HCT116 (cell line): ENCODE measurements at regions not wholly inside any gene's neighbourhood (a gene's known extent, or its start where the extent isn't known, plus 50 kb on each side); places are given as distances from the start of the nearest gene placed in this dataset.

Experiments used
- ATAC-seq: fragments of 200-7000 bp; cut with Tn5 transposase; 2 replicates; pipeline ENCODE4 v1.9.1; 2020; ENCODE audit warnings: mild to moderate bottlenecking, moderate library complexity
- BruUV-seq: library from RNA; stranded (reverse); fragments of 400-500 nt; replicated peaks from 2 replicates; lab custom pipeline; 2021; lab: Mats Ljungman, UMichigan
- CTCF ChIA-PET: fragments of 300-600 bp; sonication (Branson Sonifier 250); formaldehyde crosslinking; loops from one replicate; lab custom pipeline; 2021; ENCODE audit warnings: antibody characterized with exemption; lab: Charles Lee
- POLR2A ChIA-PET: fragments of 300-600, 350-600 bp; sonication (Branson Sonifier 250); formaldehyde crosslinking; loops from one replicate; lab custom pipeline; 2021; ENCODE audit warnings: antibody characterized with exemption; lab: Charles Lee
- RAD21 ChIA-PET, 2 experiments: fragments of 300-600 bp; sonication (Branson Sonifier 250); formaldehyde crosslinking; loops; one replicate each; lab custom pipeline; 2023; ENCODE audit warnings: low total read pairs in 2 of 2; ENCODE audit not compliant: uncharacterized antibody in 2 of 2, unreplicated experiment in 2 of 2, low non-redundant PET in 1 of 2; lab: Charles Lee
- DNase-seq: peaks from one replicate; pipeline ENCODE4 v3.0.0-alpha.2; 2010; ENCODE audit warnings: low read depth, low spot score
- H2AFZ ChIP-seq: fragments of 200-600 bp; shearing (Covaris generic), sonication (generic); 2 replicates; pipeline ENCODE4 v1.6.1; 2017; ENCODE audit warnings: low read depth, mixed run types, mixed read lengths, antibody characterized with exemption, low read length; ENCODE audit not compliant: poor library complexity, severe bottlenecking
- H3K27ac ChIP-seq: 2 replicates; pipeline ENCODE4 v1.5.1; 2012; ENCODE audit warnings: low read depth, low read length
- H3K27me3 ChIP-seq: fragments of 200-600 bp; sonication (generic); 2 replicates; pipeline ENCODE4 v1.6.1; 2016; ENCODE audit warnings: mixed run types, low read length, mixed read lengths; ENCODE audit not compliant: insufficient read depth
- H3K36me3 ChIP-seq, 2 experiments: fragments of 200-500 bp in 1 of 2; fragments of 200-600 bp in 1 of 2; sonication (Bioruptor generic) in 1 of 2; sonication (generic) in 1 of 2; 2 replicates each; pipeline versions ENCODE4 v1.5.1 to v1.6.1; 2014 to 2016; ENCODE audit warnings: low read length in 2 of 2, inconsistent platforms in 1 of 2, mixed read lengths in 1 of 2, mixed run types in 1 of 2; ENCODE audit not compliant: insufficient read depth in 2 of 2, control insufficient read depth in 1 of 2
- H3K4me1 ChIP-seq, 2 experiments: fragments of 200-600 bp in 1 of 2; sonication (generic) in 1 of 2; 2 replicates each; pipeline versions ENCODE4 v1.5.1 to v1.6.1; 2012 to 2017; ENCODE audit warnings: low read length in 2 of 2, inconsistent platforms in 1 of 2, mild to moderate bottlenecking in 1 of 2, mixed read lengths in 1 of 2, mixed run types in 1 of 2, moderate library complexity in 1 of 2; ENCODE audit not compliant: insufficient read depth in 2 of 2, control insufficient read depth in 1 of 2
- H3K4me2 ChIP-seq: fragments of 200-600 bp; sonication (generic); 2 replicates; pipeline ENCODE4 v1.6.1; 2017; ENCODE audit warnings: mixed run types, low read length, mixed read lengths
- H3K4me3 ChIP-seq, 2 experiments: fragments of 200-600 bp in 1 of 2; sonication (generic) in 1 of 2; replicated peaks in 1 of 2; 2 replicates each; pipeline ENCODE4 v1.5.1; 2011 to 2016; ENCODE audit warnings: low read length in 2 of 2, control low read depth in 1 of 2, low read depth in 1 of 2, mild to moderate bottlenecking in 1 of 2, mixed read lengths in 1 of 2, mixed run types in 1 of 2
- H3K79me2 ChIP-seq: fragments of 200-600 bp; sonication (generic); 2 replicates; pipeline ENCODE4 v1.6.1; 2017; ENCODE audit warnings: mild to moderate bottlenecking, mixed run types, low read length, moderate library complexity, mixed read lengths; ENCODE audit not compliant: insufficient read depth
- H3K9ac ChIP-seq: fragments of 200-600 bp; sonication (generic); 2 replicates; pipeline ENCODE4 v1.6.1; 2016; ENCODE audit warnings: low read length, mixed read lengths
- H3K9me2 ChIP-seq: fragments of 200-600 bp; sonication (generic), shearing (Covaris generic); 2 replicates; pipeline ENCODE4 v1.6.1; 2017; ENCODE audit warnings: mixed run types, mild to moderate bottlenecking, moderate library complexity; ENCODE audit not compliant: insufficient read depth
- H3K9me3 ChIP-seq, 2 experiments: fragments of 200-500 bp in 1 of 2; fragments of 200-600 bp in 1 of 2; sonication (Bioruptor generic) in 1 of 2; sonication (generic) in 1 of 2; 2 replicates each; pipeline ENCODE4 v1.6.1; 2014 to 2017; ENCODE audit warnings: low read length in 2 of 2, mixed read lengths in 2 of 2, inconsistent platforms in 1 of 2, low read depth in 1 of 2, mild to moderate bottlenecking in 1 of 2, mixed run types in 1 of 2, moderate library complexity in 1 of 2; ENCODE audit not compliant: control insufficient read depth in 1 of 2, insufficient read depth in 1 of 2
- H4K20me1 ChIP-seq: fragments of 200-600 bp; sonication (generic), shearing (Covaris generic); 2 replicates; pipeline ENCODE4 v1.6.1; 2017; ENCODE audit warnings: mixed run types, mild to moderate bottlenecking, moderate library complexity; ENCODE audit not compliant: insufficient read depth
- EGR1 ChIP-seq: IDR thresholded peaks from 2 replicates; pipeline ENCODE4 v1.6.1; 2012; ENCODE audit warnings: low read depth
- ELF1 ChIP-seq: IDR thresholded peaks from 2 replicates; pipeline ENCODE4 v1.6.1; 2012; ENCODE audit warnings: low read depth, borderline replicate concordance
- JUND ChIP-seq: IDR thresholded peaks from 2 replicates; pipeline ENCODE4 v1.6.1; 2012
- SIN3A ChIP-seq: IDR thresholded peaks from 2 replicates; pipeline ENCODE4 v1.6.1; 2012; ENCODE audit warnings: low read depth
- TCF7L2 ChIP-seq: IDR thresholded peaks from 2 replicates; pipeline ENCODE4 v1.7.0; 2011; ENCODE audit warnings: borderline replicate concordance, inconsistent platforms; ENCODE audit not compliant: insufficient read depth, insufficient read length; ENCODE audit errors: extremely low read depth
- YY1 ChIP-seq: IDR thresholded peaks from 2 replicates; pipeline ENCODE4 v1.6.1; 2011; ENCODE audit warnings: low read length, low read depth, moderate library complexity, mild to moderate bottlenecking; ENCODE audit not compliant: insufficient replicate concordance; ENCODE audit errors: extremely low read depth
- ZNF274 ChIP-seq: fragments of 200-500 bp; sonication (Bioruptor generic); IDR thresholded peaks from 2 replicates; pipeline ENCODE4 v1.6.1; 2014; ENCODE audit warnings: mild to moderate bottlenecking, low read depth, low read length, inconsistent platforms
- intact Hi-C: fragments of 100-400 bp; cut with micrococcal nuclease; formaldehyde crosslinking; loops from 2 replicates; pipeline ENCODE4 v1.10.0; 2022
- TF ChIP-seq, protein P1 (sequence below): IDR thresholded peaks from 2 replicates; pipeline ENCODE4 v1.6.1; 2011; ENCODE audit warnings: mild to moderate bottlenecking, low read length, moderate library complexity; ENCODE audit not compliant: insufficient replicate concordance; ENCODE audit errors: extremely low read depth
- TF ChIP-seq, protein P2 (sequence below): IDR thresholded peaks from 2 replicates; pipeline ENCODE4 v1.6.1; 2012
- TF ChIP-seq, protein P3 (sequence below), 3 experiments: fragments of 200-600 bp in 1 of 3; sonication (generic) in 1 of 3; IDR thresholded peaks in 2 of 3; conservative IDR thresholded peaks in 1 of 3; 2 replicates each; pipeline ENCODE4 v1.5.1; 2012 to 2017; ENCODE audit warnings: low read depth in 2 of 3, low read length in 2 of 3, antibody characterized with exemption in 1 of 3, borderline replicate concordance in 1 of 3, control low read depth in 1 of 3, mild to moderate bottlenecking in 1 of 3, mixed read lengths in 1 of 3, mixed run types in 1 of 3, moderate library complexity in 1 of 3; ENCODE audit not compliant: insufficient read depth in 1 of 3

DNA sequence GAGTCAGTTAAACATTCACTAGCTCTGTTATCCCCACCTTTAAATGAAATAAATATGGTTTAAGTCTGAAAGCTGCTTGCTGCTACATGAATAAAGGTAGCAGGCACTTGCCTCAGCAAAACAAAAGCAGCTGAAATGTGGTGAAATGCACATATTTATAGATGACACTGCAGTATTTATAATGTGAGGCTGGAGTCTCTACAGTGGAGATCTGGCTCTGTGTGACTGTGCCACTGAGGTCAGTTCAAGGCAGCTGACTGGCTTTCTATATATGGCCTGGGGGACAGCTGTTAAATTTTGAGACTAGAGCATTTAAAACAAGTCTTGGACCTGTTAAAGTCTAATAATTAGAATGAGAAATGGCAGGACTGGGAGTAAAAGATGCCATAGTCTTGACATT, 859.6 kb upstream of the SEMA6A start:
- H3K4me1 ChIP-seq, result no peaks in the 10 kb centered on the region
- H3K9me2 ChIP-seq, result no peaks in the 10 kb centered on the region
- H3K27me3 ChIP-seq, result no peaks in the 10 kb centered on the region
- no peak overlapping the region for H3K4me2 ChIP-seq
- DNase-seq (no peak), ATAC-seq (no peak)
- CTCF ChIA-PET, result interaction anchor here (2.3 kb wide), 1 partner anchor 20 kb away, joined by 9 read pairs; no protein-coding TSS in a partner anchor
- H3K9ac ChIP-seq, result no peak overlapping the region
- H2AFZ ChIP-seq, result no peak overlapping the region
- H3K9me3 ChIP-seq, result no peaks in the 10 kb centered on the region
- RAD21 ChIA-PET, result no interaction called here
- no peaks in the 10 kb centered on the region for H3K79me2 ChIP-seq
- H3K4me3 ChIP-seq, result no peak overlapping the region
- no peaks in the 10 kb centered on the region for H4K20me1 ChIP-seq
- no peak overlapping the region for H3K27ac ChIP-seq
- intact Hi-C loops, result no loop called here
- POLR2A ChIA-PET, result no interaction called here
- H3K36me3 ChIP-seq, result no peaks in the 10 kb centered on the region
- TF ChIP-seq, protein P1, sequence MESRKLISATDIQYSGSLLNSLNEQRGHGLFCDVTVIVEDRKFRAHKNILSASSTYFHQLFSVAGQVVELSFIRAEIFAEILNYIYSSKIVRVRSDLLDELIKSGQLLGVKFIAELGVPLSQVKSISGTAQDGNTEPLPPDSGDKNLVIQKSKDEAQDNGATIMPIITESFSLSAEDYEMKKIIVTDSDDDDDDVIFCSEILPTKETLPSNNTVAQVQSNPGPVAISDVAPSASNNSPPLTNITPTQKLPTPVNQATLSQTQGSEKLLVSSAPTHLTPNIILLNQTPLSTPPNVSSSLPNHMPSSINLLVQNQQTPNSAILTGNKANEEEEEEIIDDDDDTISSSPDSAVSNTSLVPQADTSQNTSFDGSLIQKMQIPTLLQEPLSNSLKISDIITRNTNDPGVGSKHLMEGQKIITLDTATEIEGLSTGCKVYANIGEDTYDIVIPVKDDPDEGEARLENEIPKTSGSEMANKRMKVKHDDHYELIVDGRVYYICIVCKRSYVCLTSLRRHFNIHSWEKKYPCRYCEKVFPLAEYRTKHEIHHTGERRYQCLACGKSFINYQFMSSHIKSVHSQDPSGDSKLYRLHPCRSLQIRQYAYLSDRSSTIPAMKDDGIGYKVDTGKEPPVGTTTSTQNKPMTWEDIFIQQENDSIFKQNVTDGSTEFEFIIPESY, result no peak
- TF ChIP-seq EGR1 (no peak), YY1 (no peak), ELF1 (no peak), SIN3A (no peak), JUND (no peak), TCF7L2 (no peak), ZNF274 (no peak)
- TF ChIP-seq, protein P2, sequence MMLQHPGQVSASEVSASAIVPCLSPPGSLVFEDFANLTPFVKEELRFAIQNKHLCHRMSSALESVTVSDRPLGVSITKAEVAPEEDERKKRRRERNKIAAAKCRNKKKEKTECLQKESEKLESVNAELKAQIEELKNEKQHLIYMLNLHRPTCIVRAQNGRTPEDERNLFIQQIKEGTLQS, result no peak
- TF ChIP-seq, protein P3, sequence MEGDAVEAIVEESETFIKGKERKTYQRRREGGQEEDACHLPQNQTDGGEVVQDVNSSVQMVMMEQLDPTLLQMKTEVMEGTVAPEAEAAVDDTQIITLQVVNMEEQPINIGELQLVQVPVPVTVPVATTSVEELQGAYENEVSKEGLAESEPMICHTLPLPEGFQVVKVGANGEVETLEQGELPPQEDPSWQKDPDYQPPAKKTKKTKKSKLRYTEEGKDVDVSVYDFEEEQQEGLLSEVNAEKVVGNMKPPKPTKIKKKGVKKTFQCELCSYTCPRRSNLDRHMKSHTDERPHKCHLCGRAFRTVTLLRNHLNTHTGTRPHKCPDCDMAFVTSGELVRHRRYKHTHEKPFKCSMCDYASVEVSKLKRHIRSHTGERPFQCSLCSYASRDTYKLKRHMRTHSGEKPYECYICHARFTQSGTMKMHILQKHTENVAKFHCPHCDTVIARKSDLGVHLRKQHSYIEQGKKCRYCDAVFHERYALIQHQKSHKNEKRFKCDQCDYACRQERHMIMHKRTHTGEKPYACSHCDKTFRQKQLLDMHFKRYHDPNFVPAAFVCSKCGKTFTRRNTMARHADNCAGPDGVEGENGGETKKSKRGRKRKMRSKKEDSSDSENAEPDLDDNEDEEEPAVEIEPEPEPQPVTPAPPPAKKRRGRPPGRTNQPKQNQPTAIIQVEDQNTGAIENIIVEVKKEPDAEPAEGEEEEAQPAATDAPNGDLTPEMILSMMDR (IDR thresholded peaks at IDR 0.05 in 2 of 3, conservative IDR thresholded peaks at IDR 0.05 in 1 of 3; ENCODE audit: borderline replicate concordance in 1 of 3, insufficient read depth in 1 of 3, low read depth in 2 of 3, low read length in 2 of 3), result no peak
- BruUV-seq, result no TSS peak
